Sigmoid colon (tissue), 6 donors: ENCODE measurements at regions not wholly inside any gene's neighbourhood (a gene's known extent, or its start where the extent isn't known, plus 50 kb on each side); places are given as distances from the start of the nearest gene placed in this dataset.

Experiments
- DNase-seq: peaks from one replicate; pipeline ENCODE4 v3.0.0-alpha.2; 2019
- H3K27ac ChIP-seq, 4 donors: fragments of 200-600 bp; sonication (generic); one replicate each; pipeline ENCODE4 v1.5.1; 2016 to 2019; ENCODE audit warnings: mild to moderate bottlenecking in 1 of 4
- H3K27me3 ChIP-seq, 3 donors: fragments of 200-600 bp; sonication (generic); one replicate each; pipeline ENCODE4 v1.5.1; 2019; ENCODE audit warnings: mild to moderate bottlenecking in 1 of 3
- H3K36me3 ChIP-seq, 4 donors: fragments of 200-600 bp; sonication (generic); one replicate each; pipeline ENCODE4 v1.5.1; 2016 to 2019
- H3K4me1 ChIP-seq, 4 donors: fragments of 200-600 bp; sonication (generic); one replicate each; pipeline ENCODE4 v1.5.1; 2017 to 2019
- H3K4me3 ChIP-seq, 4 donors: fragments of 200-600 bp; sonication (generic); one replicate each; pipeline ENCODE4 v1.5.1; 2017 to 2019; ENCODE audit warnings: mild to moderate bottlenecking in 2 of 4, moderate library complexity in 1 of 4
- H3K9me3 ChIP-seq, 4 donors: fragments of 200-600 bp in 3 of 4; sonication (generic) in 3 of 4; one replicate each; pipeline versions ENCODE4 v1.5.1 to v1.6.1; 2013 to 2019
- CTCF ChIP-seq, 4 experiments: fragments of 450-650 bp in 3 of 4; fragments of 200-600 bp in 1 of 4; IDR thresholded peaks; one replicate each; pipeline ENCODE4 v1.5.1; 2016 to 2019; ENCODE audit warnings: antibody characterized with exemption in 4 of 4, mild to moderate bottlenecking in 3 of 4, moderate library complexity in 2 of 4
- EP300 ChIP-seq, 4 donors: sonication (generic); formaldehyde crosslinking; IDR thresholded peaks; one replicate each; pipeline ENCODE4 v1.6.1; 2017; ENCODE audit warnings: antibody characterized with exemption in 4 of 4
- POLR2A ChIP-seq, 2 donors: fragments of 450-650 bp; IDR thresholded peaks; one replicate each; pipeline ENCODE4 v1.6.1; 2016; ENCODE audit warnings: antibody characterized with exemption in 2 of 2, mild to moderate bottlenecking in 2 of 2, moderate library complexity in 2 of 2
- POLR2AphosphoS5 ChIP-seq, 4 donors: sonication (generic); formaldehyde crosslinking; IDR thresholded peaks; one replicate each; pipeline ENCODE4 v1.6.1; 2017; ENCODE audit warnings: antibody characterized with exemption in 4 of 4
- WGBS, 2 donors: extraction: QIAGEN DNeasy Blood & Tissue Kit; methylation state at CpG; one replicate each; pipeline ENCODE4 v1.1.7; 2013; 5-methylcytosine and 5-hydroxymethylcytosine counted together
- intact Hi-C: fragments of 100-400 bp; cut with DNase I; formaldehyde crosslinking; loops from one replicate; pipeline ENCODE4 v1.15.1; 2023
- donor health status: healthy with polysubstance abuse.
- donor health status: healthy.

DNA sequence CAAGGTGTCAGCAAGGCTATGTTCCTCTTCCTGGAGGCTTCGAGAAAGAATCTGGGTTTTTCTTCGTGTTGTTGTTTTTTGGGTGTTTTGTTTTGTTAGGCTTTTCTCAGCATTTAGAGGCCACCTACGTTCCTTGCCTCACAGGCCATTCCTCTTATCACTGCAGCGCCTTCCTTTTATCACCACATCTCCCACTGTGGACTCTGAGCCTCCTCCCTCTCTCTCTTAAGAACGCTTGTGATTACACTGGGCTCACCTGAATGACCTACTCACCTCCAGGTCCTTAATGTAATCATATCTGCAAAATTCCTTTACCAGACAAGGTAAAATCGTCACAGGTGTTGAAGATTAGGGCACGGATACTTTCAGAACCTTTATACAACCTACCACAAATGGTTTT is 340.8 kb downstream of the DTWD2 start:
- H3K4me3 ChIP-seq: no peak overlapping the region
- H3K36me3 ChIP-seq: no peaks in the 10 kb centered on the region
- intact Hi-C loops: no loop called here
- no peaks in the 10 kb centered on the region for H3K27me3 ChIP-seq
- no peaks in the 10 kb centered on the region for H3K4me1 ChIP-seq
- 37 to 52% methylated on average over 7 of the region's 7 CpGs for WGBS, 2 donors
- no peak for TF ChIP-seq POLR2AphosphoS5 (IDR thresholded peaks at IDR 0.05)
- no peak for TF ChIP-seq EP300 (IDR thresholded peaks at IDR 0.05)
- no peak for TF ChIP-seq CTCF (IDR thresholded peaks at IDR 0.05)
- no peak for TF ChIP-seq POLR2A (IDR thresholded peaks at IDR 0.05)
- no peak for DNase-seq
- H3K27ac ChIP-seq: no peak overlapping the region
- no peaks in the 10 kb centered on the region for H3K9me3 ChIP-seq

DNA sequence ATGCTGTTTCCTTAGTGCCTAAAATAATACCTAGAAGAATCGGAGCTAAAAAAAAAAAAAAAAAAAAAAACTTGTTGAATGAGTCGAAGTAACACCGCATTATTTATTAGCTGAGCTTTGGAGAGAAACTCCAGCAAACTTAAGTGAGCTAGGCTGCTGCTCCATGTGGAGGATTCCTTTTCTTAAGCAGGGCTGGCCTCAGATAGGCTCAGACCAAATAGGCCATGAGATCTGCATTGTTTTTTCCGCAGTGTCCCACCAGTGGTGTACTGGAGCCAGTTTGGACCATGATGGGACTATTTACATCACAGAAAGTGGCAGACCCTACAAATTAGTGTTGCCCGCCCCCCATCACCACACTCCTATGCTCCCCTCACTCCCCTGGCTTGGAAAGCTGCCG is 341.4 kb downstream of the DTWD2 start:
- Histone ChIP-seq H3K9me3 (no peaks in the 10 kb centered on the region), H3K4me3 (no peak overlapping the region), H3K4me1 (no peaks in the 10 kb centered on the region), H3K27ac (no peak overlapping the region), H3K27me3 (no peaks in the 10 kb centered on the region), H3K36me3 (no peaks in the 10 kb centered on the region)
- TF ChIP-seq CTCF (IDR thresholded peaks at IDR 0.05) (no peak), POLR2A (IDR thresholded peaks at IDR 0.05) (no peak), POLR2AphosphoS5 (IDR thresholded peaks at IDR 0.05) (no peak), EP300 (IDR thresholded peaks at IDR 0.05) (no peak)
- no peak for DNase-seq
- 49 to 52% methylated on average over 6 of the region's 6 CpGs for WGBS, 2 donors
- intact Hi-C loops: no loop called here

GRCh38 chr5:118637947-118638670 is 350.2 kb downstream of the DTWD2 start:
- no peaks in the 10 kb centered on the region for H3K36me3 ChIP-seq
- WGBS, 2 donors: 78 to 90% methylated on average over 9 of the region's 9 CpGs
- peaks cover 0 to 5% (median 1%) of the 10 kb centered on the region in 4 donors for H3K9me3 ChIP-seq
- no peaks in the 10 kb centered on the region for H3K27me3 ChIP-seq
- DNase-seq: no peak
- no peak overlapping the region for H3K27ac ChIP-seq
- intact Hi-C loops: no loop called here
- no peak for TF ChIP-seq POLR2A (IDR thresholded peaks at IDR 0.05)
- TF ChIP-seq CTCF (IDR thresholded peaks at IDR 0.05): no peak
- TF ChIP-seq POLR2AphosphoS5 (IDR thresholded peaks at IDR 0.05): no peak
- TF ChIP-seq EP300 (IDR thresholded peaks at IDR 0.05): no peak
- H3K4me3 ChIP-seq: no peak overlapping the region
- no peaks in the 10 kb centered on the region for H3K4me1 ChIP-seq

DNA sequence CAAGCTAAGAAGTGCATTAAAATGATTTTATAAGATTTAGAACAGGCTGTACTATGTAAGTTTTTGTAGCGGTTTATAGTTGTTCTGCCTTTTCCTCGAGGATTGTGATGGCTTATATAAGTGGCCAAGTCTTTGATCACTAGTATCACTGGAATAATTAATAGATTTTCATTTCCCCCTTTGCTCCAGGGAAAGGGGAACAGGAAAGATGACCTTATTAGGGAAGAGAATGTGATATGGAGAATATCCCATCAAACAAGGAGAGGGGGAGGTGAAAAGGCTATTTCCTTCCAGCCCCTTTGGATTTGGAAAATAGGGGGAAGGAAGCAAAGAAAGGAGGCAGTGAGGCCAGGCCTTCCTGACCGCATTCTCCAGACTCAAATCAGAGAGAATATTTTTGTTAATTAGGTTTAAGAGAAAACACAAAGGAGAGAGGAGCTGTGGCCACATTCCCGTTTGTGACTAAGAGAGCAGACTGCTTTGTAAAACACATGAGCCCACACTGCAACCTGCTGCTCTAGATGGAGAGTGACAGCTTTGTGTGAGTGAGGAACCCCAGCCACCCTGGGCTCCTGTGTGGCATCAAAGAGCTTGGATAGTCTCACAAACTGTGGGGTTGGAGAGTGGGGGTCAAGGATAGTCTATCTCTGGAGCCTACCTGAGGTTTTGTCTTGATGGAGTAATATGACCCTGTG is 359.5 kb downstream of the DTWD2 start:
- peaks cover 0 to 5% (median 0%) of the 10 kb centered on the region in 4 donors for H3K4me1 ChIP-seq
- intact Hi-C loops: no loop called here
- no peak overlapping the region for H3K27ac ChIP-seq
- 57 to 66% methylated on average over 4 of the region's 4 CpGs for WGBS, 2 donors
- no peak for DNase-seq
- no peaks in the 10 kb centered on the region for H3K9me3 ChIP-seq
- TF ChIP-seq POLR2A (IDR thresholded peaks at IDR 0.05) (no peak), CTCF (IDR thresholded peaks at IDR 0.05) (no peak), EP300 (IDR thresholded peaks at IDR 0.05) (no peak), POLR2AphosphoS5 (IDR thresholded peaks at IDR 0.05) (no peak)
- H3K36me3 ChIP-seq: no peaks in the 10 kb centered on the region
- no peaks in the 10 kb centered on the region for H3K27me3 ChIP-seq
- H3K4me3 ChIP-seq: no peak overlapping the region
